SK-N-SH treated with all-trans-retinoic acid at 6 μM for 48 hours (cell line): ENCODE measurements at regions not wholly inside any gene's neighbourhood (a gene's known extent, or its start where the extent isn't known, plus 50 kb on each side); places are given as distances from the start of the nearest gene placed in this dataset.
A peak's percentile ranks its signal among the peaks of the same experiment; 100 is the strongest.

ENCODE experiments used
- ATAC-seq: fragments of 200-7000 bp; cut with Tn5 transposase; 3 replicates; pipeline ENCODE4 v1.9.1; 2020; ENCODE audit warnings: mild to moderate bottlenecking, moderate library complexity
- ARNTL ChIP-seq: fragments of 450-650 bp; formaldehyde crosslinking; IDR thresholded peaks from 2 replicates; pipeline ENCODE4 v1.5.0; 2020; ENCODE audit warnings: low read depth, mild to moderate bottlenecking, moderate library complexity, borderline replicate concordance
- BACH2 ChIP-seq: fragments of 250-450 bp; sonication (Bioruptor Pico); IDR thresholded peaks from 2 replicates; pipeline ENCODE4 v1.9.0; 2021; ENCODE audit warnings: mild to moderate bottlenecking, borderline replicate concordance
- CSDC2 ChIP-seq: fragments of 250-450 bp; sonication (Bioruptor Pico); IDR thresholded peaks from 2 replicates; pipeline ENCODE4 v1.5.0; 2020; ENCODE audit warnings: mild to moderate bottlenecking, moderate library complexity
- ESRRG ChIP-seq: fragments of 250-450 bp; sonication (Bioruptor Pico); IDR thresholded peaks from 2 replicates; pipeline ENCODE4 v1.6.1; 2021; ENCODE audit warnings: mild to moderate bottlenecking
- GLIS3 ChIP-seq: fragments of 250-450 bp; sonication (Bioruptor Pico); IDR thresholded peaks from 2 replicates; pipeline ENCODE4 v1.5.0; 2020; ENCODE audit warnings: mild to moderate bottlenecking, moderate library complexity
- ISL1 ChIP-seq: fragments of 250-450 bp; sonication (Bioruptor Pico); IDR thresholded peaks from 2 replicates; pipeline ENCODE4 v2.1.2; 2022; ENCODE audit warnings: mild to moderate bottlenecking, moderate library complexity
- OSR1 ChIP-seq: fragments of 250-450 bp; sonication (Bioruptor Pico); IDR thresholded peaks from 2 replicates; pipeline ENCODE4 v1.8.0; 2022; ENCODE audit warnings: moderate library complexity, mild to moderate bottlenecking, inconsistent platforms
- PPARA ChIP-seq: fragments of 250-450 bp; sonication (Bioruptor Pico); IDR thresholded peaks from 2 replicates; pipeline ENCODE4 v1.5.0; 2020; ENCODE audit warnings: mild to moderate bottlenecking, borderline replicate concordance
- RARB ChIP-seq: fragments of 250-450 bp; sonication (Bioruptor Pico); IDR thresholded peaks from 2 replicates; pipeline ENCODE4 v1.8.0; 2021; ENCODE audit warnings: mild to moderate bottlenecking, moderate library complexity
- SNAI2 ChIP-seq: fragments of 250-450 bp; sonication (Bioruptor Pico); IDR thresholded peaks from 2 replicates; pipeline ENCODE4 v1.5.0; 2020; ENCODE audit warnings: mild to moderate bottlenecking, moderate library complexity
- TCF4 ChIP-seq: fragments of 250-450 bp; sonication (Bioruptor Pico); IDR thresholded peaks from 2 replicates; pipeline ENCODE4 v1.8.0; 2021; ENCODE audit warnings: mild to moderate bottlenecking, moderate library complexity, borderline replicate concordance
- TOX ChIP-seq: fragments of 250-450 bp; sonication (Bioruptor Pico); IDR thresholded peaks from 2 replicates; pipeline ENCODE4 v1.8.0; 2021; ENCODE audit warnings: mild to moderate bottlenecking, moderate library complexity, borderline replicate concordance
- ZC3H10 ChIP-seq: fragments of 250-450 bp; sonication (Bioruptor Pico); IDR thresholded peaks from 2 replicates; pipeline ENCODE4 v1.5.1; 2021; ENCODE audit warnings: mild to moderate bottlenecking, moderate library complexity
- ZNF565 ChIP-seq: fragments of 450-650 bp; formaldehyde crosslinking; conservative IDR thresholded peaks from 2 replicates; pipeline ENCODE4 v1.5.0; 2020; ENCODE audit warnings: low read depth, mild to moderate bottlenecking, moderate library complexity
- ZNF70 ChIP-seq: fragments of 450-650 bp; formaldehyde crosslinking; IDR thresholded peaks from 2 replicates; pipeline ENCODE4 v1.5.0; 2020; ENCODE audit warnings: mild to moderate bottlenecking, moderate library complexity
- ZNF8 ChIP-seq: fragments of 450-650 bp; formaldehyde crosslinking; IDR thresholded peaks from 2 replicates; pipeline ENCODE4 v1.5.0; 2020; ENCODE audit warnings: mild to moderate bottlenecking, moderate library complexity
- TF ChIP-seq, protein P1 (sequence below): fragments of 250-450 bp; sonication (Bioruptor Pico); IDR thresholded peaks from 2 replicates; pipeline ENCODE4 v1.5.0; 2020; ENCODE audit warnings: mild to moderate bottlenecking, moderate library complexity
- TF ChIP-seq, protein P2 (sequence below): fragments of 250-450 bp; sonication (Bioruptor Pico); IDR thresholded peaks from 2 replicates; pipeline ENCODE4 v1.8.0; 2021; ENCODE audit warnings: low read depth, mild to moderate bottlenecking, moderate library complexity, borderline replicate concordance
- TF ChIP-seq, protein P3 (sequence below): fragments of 250-450 bp; sonication (Bioruptor Pico); IDR thresholded peaks from 2 replicates; pipeline ENCODE4 v1.5.1; 2021; ENCODE audit warnings: mild to moderate bottlenecking, moderate library complexity

DNA sequence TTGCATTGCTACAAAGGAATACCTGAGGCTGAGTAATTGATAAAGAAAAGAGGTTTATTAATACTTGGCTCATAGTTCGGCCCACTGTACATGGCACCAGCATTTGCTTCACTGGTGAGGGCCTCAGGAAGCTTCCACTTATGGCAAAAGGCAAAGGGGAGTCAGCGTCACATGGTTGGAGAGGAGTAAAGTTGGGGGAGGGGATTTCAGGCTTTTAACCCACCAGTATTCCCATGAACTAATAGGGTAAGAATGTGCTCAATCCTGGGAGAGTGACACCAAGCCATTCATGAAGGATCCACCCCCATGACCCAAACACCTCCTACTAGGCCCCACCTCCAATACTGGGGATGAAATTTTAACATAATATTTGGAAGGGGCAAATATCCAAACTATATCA, 82.5 kb upstream of the MYCBP2 start (continued):
- TF ChIP-seq, protein P1, sequence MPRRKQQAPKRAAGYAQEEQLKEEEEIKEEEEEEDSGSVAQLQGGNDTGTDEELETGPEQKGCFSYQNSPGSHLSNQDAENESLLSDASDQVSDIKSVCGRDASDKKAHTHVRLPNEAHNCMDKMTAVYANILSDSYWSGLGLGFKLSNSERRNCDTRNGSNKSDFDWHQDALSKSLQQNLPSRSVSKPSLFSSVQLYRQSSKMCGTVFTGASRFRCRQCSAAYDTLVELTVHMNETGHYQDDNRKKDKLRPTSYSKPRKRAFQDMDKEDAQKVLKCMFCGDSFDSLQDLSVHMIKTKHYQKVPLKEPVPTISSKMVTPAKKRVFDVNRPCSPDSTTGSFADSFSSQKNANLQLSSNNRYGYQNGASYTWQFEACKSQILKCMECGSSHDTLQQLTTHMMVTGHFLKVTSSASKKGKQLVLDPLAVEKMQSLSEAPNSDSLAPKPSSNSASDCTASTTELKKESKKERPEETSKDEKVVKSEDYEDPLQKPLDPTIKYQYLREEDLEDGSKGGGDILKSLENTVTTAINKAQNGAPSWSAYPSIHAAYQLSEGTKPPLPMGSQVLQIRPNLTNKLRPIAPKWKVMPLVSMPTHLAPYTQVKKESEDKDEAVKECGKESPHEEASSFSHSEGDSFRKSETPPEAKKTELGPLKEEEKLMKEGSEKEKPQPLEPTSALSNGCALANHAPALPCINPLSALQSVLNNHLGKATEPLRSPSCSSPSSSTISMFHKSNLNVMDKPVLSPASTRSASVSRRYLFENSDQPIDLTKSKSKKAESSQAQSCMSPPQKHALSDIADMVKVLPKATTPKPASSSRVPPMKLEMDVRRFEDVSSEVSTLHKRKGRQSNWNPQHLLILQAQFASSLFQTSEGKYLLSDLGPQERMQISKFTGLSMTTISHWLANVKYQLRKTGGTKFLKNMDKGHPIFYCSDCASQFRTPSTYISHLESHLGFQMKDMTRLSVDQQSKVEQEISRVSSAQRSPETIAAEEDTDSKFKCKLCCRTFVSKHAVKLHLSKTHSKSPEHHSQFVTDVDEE (CRISPR knock-in tag): no peak
- TF ChIP-seq ARNTL: no peak
- TF ChIP-seq, protein P2, sequence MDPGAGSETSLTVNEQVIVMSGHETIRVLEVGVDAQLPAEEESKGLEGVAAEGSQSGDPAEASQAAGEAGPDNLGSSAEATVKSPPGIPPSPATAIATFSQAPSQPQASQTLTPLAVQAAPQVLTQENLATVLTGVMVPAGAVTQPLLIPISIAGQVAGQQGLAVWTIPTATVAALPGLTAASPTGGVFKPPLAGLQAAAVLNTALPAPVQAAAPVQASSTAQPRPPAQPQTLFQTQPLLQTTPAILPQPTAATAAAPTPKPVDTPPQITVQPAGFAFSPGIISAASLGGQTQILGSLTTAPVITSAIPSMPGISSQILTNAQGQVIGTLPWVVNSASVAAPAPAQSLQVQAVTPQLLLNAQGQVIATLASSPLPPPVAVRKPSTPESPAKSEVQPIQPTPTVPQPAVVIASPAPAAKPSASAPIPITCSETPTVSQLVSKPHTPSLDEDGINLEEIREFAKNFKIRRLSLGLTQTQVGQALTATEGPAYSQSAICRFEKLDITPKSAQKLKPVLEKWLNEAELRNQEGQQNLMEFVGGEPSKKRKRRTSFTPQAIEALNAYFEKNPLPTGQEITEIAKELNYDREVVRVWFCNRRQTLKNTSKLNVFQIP: no peak
- TF ChIP-seq TOX (CRISPR knock-in tag): no peak

DNA sequence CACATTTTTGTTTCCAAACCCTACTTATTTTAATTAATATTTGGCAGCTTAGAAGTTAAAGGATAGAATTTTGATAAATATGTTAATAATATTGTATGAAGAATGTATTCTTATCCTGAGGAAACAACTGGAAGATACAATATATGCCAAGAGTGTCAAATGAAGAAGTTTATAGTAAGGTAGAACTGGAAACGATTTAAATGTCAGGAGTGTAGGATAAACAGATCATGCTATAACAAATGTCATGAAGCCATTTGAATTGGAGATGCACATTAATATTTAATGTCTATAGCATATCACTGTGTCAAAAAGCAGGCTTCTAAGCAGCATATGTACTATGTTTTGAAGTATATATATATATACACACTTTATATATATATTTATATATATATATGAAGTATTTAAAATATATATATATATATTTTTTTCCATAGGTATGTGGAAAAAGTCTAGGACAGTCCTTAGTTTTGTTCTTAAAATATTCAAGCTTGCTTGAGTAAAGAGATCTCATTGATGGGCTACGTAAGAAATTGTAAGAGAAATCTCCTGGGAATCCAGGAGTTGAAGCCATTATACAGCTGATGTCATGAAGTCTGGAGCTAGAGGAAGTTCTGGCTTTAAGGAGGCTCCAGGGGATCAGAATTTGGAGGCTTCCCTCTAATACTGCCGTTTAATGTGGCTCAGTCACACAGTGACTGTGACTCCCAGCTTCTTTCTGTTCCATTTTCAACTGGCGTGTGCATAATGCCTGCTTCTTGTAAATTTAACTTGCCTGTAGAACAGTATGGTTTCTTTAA, 79.9 kb upstream of the MYCBP2 start:
- TF ChIP-seq SNAI2 (CRISPR knock-in tag) (no peak), OSR1 (no peak), GLIS3 (CRISPR knock-in tag) (no peak)
- ATAC-seq: no peak

DNA sequence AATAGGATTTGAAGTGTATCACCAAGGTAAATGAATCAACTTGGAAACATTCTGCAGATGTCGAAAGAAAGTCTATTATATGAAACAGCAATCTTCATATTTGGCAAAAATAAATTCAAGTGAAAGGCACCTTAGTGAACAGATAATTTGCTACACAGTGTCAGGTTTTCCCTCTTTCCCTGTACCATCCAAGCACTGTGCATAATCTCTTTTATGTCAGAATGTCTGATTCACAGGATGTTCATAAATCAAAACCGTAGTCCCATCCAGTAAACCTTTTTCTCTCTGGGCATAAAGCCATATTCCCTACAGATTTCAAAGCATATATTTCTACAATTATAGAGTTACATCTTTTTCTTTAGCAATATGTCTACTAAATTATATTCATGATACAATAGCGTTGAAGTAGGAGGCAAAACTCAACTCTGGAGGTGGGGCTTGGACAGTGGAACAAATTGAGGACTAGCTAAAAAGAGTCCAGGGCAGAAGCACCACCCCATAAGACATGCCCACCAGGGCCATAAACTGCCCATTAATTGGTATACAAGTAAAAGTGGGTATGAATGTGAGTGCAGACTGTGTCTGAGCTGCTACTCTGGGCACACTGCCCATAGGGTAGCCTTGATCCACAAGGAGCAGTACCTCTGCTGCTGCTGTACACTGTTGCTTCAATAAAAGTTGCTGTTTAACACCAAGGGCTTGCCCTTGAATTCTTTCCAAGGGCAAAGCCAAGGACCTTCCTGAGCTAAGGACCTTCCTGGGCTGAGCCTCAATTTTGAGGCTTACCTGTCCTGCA, 72.1 kb upstream of the MYCBP2 start:
- ATAC-seq: peak; percentile 88
- TF ChIP-seq ZNF565 (CRISPR knock-in tag): no peak
- peak; percentile 78 for TF ChIP-seq ZC3H10 (CRISPR knock-in tag)
- peak; percentile 79 for TF ChIP-seq TOX (CRISPR knock-in tag)
- peak; percentile 74; the same call in 1 of the 2 replicates for TF ChIP-seq RARB
- TF ChIP-seq ISL1 (CRISPR knock-in tag): peak; percentile 70
- TF ChIP-seq CSDC2: no peak

DNA sequence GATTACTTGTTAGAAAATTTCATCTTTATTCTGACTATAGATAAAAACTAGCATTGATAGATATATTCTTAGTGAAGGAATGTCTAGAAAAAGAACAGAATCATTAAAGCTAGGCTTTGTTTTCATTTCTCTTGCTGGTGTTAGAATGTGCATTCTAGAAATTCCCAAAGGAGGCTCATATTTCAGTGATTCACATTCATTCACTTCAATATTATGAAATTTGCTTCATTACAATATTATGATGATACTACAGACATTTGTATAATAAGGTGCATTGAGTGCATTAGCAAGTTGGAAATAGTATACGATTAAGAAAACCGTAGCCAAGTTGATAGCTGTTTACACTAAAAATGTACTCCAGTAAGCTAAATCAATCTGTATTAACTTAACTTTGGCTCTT, 70.7 kb upstream of the MYCBP2 start:
- TF ChIP-seq ISL1 (CRISPR knock-in tag) (no peak), BACH2 (CRISPR knock-in tag) (no peak), ZNF70 (CRISPR knock-in tag) (no peak), ESRRG (CRISPR knock-in tag) (no peak), GLIS3 (CRISPR knock-in tag) (no peak), ZNF8 (CRISPR knock-in tag) (no peak), CSDC2 (no peak)
- TF ChIP-seq, protein P1 (CRISPR knock-in tag): no peak

DNA sequence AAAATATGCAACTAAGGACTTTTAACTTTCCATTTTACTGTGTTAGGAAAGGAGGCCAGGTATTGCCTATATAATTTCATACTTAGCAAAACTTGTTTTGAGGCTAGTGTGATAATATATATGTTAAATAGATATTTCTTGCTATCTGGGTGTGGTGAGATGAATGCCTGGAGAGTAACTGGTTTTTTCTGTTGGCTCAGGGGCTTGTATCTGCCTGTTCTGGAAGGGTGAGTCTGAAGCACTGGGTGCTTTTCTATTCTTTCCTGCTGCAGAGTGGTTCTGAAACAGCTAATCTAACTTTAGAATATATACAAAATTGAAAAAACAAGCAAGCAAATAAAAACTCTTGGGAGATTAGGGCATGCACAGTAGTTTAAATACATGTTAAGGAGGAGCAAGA, 64.6 kb upstream of the MYCBP2 start:
- ATAC-seq: no peak
- TF ChIP-seq ZNF565 (CRISPR knock-in tag): no peak
- no peak for TF ChIP-seq ESRRG (CRISPR knock-in tag)
- TF ChIP-seq ZNF8 (CRISPR knock-in tag): no peak
- TF ChIP-seq GLIS3 (CRISPR knock-in tag): no peak
- TF ChIP-seq BACH2 (CRISPR knock-in tag): no peak
- no peak for TF ChIP-seq SNAI2 (CRISPR knock-in tag)
- TF ChIP-seq, protein P3, sequence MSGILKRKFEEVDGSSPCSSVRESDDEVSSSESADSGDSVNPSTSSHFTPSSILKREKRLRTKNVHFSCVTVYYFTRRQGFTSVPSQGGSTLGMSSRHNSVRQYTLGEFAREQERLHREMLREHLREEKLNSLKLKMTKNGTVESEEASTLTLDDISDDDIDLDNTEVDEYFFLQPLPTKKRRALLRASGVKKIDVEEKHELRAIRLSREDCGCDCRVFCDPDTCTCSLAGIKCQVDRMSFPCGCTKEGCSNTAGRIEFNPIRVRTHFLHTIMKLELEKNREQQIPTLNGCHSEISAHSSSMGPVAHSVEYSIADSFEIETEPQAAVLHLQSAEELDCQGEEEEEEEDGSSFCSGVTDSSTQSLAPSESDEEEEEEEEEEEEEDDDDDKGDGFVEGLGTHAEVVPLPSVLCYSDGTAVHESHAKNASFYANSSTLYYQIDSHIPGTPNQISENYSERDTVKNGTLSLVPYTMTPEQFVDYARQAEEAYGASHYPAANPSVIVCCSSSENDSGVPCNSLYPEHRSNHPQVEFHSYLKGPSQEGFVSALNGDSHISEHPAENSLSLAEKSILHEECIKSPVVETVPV (CRISPR knock-in tag): no peak
- TF ChIP-seq PPARA: no peak
- TF ChIP-seq ISL1 (CRISPR knock-in tag): no peak
- TF ChIP-seq OSR1: no peak
- no peak for TF ChIP-seq TCF4
- TF ChIP-seq, protein P1 (CRISPR knock-in tag): no peak
- TF ChIP-seq ZNF70 (CRISPR knock-in tag): no peak

More for the DNA sequence above, 70.7 kb upstream of the MYCBP2 start:
- no peak; the same call in 2 of the 3 replicates for ATAC-seq
